Upper lobe of left lung (tissue), 4 donors: ENCODE measurements at regions not wholly inside any gene's neighbourhood (a gene's known extent, or its start where the extent isn't known, plus 50 kb on each side); places are given as distances from the start of the nearest gene placed in this dataset.

Experiments used
- CTCF ChIP-seq, 6 experiments: fragments of 450-650 bp in 4 of 6; fragments of 200-600 bp in 2 of 6; sonication (generic) in 2 of 6; IDR thresholded peaks; one replicate each; pipeline ENCODE4 v1.5.1; 2016 to 2019; ENCODE audit warnings: antibody characterized with exemption in 6 of 6
- EP300 ChIP-seq, 4 donors: sonication (generic); formaldehyde crosslinking; IDR thresholded peaks; one replicate each; pipeline ENCODE4 v1.5.1; 2017; ENCODE audit warnings: antibody characterized with exemption in 4 of 4, control low read depth in 2 of 4
- POLR2A ChIP-seq, 4 donors: fragments of 450-650 bp; IDR thresholded peaks; one replicate each; pipeline ENCODE4 v1.5.1; 2016 to 2017; ENCODE audit warnings: antibody characterized with exemption in 4 of 4, mild to moderate bottlenecking in 2 of 4
- POLR2AphosphoS5 ChIP-seq, 2 donors: sonication (generic); formaldehyde crosslinking; IDR thresholded peaks; one replicate each; pipeline ENCODE4 v1.5.1; 2017; ENCODE audit warnings: antibody characterized with exemption in 2 of 2

DNA sequence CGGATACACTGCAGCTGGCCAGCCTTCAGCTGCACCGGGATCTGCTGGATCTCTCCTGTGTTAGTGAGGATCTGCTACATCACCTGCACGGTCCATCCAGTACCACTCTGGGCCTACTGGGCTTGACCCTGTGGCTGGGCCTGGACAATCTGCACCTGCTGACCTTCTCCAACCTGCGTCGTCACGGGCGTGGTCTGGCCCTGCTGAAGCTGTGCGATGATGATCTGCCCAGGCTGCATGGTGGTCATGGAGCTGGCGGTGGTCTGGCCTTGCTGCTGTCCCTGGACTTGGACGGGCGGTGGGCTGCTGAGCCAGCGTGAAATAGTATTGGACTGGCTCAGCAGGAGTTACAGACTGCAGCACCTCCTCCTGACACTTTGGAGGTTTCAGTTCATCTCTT is 137.1 kb upstream of the GAS1 start:
- no peak for TF ChIP-seq CTCF (IDR thresholded peaks at IDR 0.05)
- TF ChIP-seq POLR2A (IDR thresholded peaks at IDR 0.05): no peak
- TF ChIP-seq POLR2AphosphoS5 (IDR thresholded peaks at IDR 0.05): no peak
- no peak for TF ChIP-seq EP300 (IDR thresholded peaks at IDR 0.05)
